Stimulated activated naive CD8-positive, alpha-beta T cell treated with anti-CD3 and anti-CD28 coated beads, Interleukin-15, Interleukin-2, amounts not matched to agents 100 U/mL and 50 U/mL, for 24 hours (primary cell): ENCODE measurements at regions not wholly inside any gene's neighbourhood (a gene's known extent, or its start where the extent isn't known, plus 50 kb on each side); places are given as distances from the start of the nearest gene placed in this dataset.

Experiments used
- ATAC-seq: fragments of 150-1000 bp; cut with Tn5 transposase; one replicate; pipeline ENCODE4 v1.10.0; 2021
- DNase-seq: peaks from one replicate; pipeline ENCODE4 v3.0.0; 2021

- DNase-seq (no peak), ATAC-seq (no peak)
Measured at GRCh38 chr6:156511570-156511969, 265.6 kb upstream of the ARID1B start.

DNA sequence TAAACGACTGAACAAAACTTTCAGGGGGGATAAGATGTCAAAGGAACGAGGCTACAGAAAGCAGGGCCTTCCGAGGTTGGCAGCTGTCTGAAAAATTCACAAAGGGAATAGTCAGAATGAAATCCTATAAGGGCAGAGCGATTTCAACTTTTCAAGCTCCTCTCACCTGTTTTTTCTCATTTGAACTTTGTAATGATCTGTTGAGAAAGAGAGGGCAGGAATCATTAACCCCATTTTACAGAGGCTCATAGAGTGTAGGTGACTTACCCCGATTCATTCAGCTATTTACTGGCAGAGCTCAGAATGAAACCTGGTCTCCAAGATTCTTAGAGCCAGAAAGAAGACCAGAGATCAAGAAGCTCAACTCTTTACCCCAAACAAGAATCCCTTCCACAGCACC is 266.1 kb upstream of the ARID1B start:
- DNase-seq, result no peak
- no peak for ATAC-seq

- DNase-seq (no peak), ATAC-seq (no peak)
Measured at GRCh38 chr6:156510242-156510641, 266.9 kb upstream of the ARID1B start.

- no peak for ATAC-seq
- no peak for DNase-seq
Measured at GRCh38 chr6:156509496-156509895, 267.7 kb upstream of the ARID1B start.

DNA sequence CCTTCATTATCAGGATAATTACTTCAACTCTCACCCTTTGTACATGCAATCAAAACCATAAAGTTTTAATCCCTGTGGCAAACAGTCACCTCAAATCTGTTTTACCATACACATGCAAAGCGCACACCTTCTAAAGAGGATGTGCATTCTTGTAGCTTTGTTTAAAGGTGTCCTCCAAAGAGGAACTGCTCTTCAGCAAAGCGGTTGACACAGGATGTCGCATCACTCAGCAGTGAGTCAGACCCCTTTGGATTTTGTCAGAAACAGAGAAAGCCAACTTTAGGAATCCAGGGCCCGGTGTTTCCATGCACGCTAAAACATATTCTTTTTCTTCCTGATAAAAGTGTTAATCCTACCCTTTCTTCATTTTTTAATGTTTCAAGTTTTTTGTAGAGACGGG is 268.3 kb upstream of the ARID1B start:
- no peak for ATAC-seq
- no peak for DNase-seq

GRCh38 chr6:156508126-156508525 is 269.1 kb upstream of the ARID1B start:
- ATAC-seq, result no peak
- DNase-seq, result no peak

- DNase-seq (no peak), ATAC-seq (no peak)
Measured at GRCh38 chr6:156507656-156508055, 269.5 kb upstream of the ARID1B start.

DNA sequence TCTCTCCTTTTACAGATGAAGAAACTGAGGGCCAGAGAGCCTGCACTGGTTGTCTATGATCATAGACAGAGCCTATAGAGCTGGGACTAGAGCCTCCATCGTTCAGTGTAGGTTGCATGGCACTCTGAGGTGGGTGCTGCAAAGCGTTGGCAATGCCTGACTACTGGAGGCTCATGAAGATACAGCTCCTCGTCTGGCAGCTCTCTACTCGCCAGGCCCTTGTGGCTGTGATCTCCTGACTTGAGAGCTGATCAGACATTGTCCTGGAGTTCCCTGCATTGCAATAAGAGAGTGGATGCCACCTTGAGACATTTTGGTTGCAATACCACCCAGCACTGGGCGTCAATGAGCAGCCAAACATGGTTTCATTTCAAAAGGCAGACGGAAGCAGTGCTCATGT is 270.1 kb upstream of the ARID1B start:
- no peak for DNase-seq
- ATAC-seq, result no peak

DNA sequence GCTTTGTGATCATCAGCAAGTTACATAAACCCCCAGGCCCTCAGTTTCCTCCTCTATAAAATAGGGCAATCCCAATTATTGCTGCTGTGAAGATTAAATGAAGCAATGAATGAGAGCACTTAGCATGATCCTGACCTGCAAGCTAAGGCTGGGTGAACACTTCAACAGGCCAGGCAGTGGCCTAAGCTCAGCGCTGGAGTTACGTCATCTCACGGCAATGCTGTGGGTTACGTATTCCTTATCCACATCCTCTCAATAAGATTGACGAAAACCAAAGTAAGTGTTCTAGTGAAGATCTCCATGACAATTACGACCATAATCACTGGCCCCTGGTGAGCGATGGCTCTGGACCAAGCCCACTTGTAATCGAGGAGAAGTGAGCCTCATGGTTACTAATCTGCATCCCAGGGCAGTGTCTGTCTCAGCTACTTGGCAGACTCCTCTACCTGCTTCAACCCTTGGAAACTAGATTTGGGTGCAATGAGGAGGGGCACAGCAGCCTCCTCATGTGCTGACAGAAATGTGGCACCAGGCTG is 274.1 kb upstream of the ARID1B start:
- DNase-seq (no peak), ATAC-seq (no peak)

DNA sequence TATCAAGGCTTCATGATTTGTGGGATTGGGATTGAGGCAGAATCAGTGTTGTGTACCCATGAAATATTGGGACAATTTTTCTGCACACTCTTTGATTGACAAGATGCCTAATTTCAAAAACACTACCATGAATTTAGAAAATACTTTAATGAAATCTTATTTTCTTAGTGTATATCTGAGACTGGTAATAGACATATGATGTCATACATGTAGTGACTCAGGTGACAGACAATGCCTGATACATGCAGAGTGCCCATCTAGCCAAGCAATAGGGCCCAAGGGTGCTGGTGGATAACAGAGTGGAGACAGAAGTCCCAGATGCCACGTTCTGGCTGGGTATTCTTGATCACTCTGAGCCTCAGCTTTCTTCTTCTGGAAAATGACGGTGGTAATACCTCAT is 279.6 kb upstream of the ARID1B start:
- no peak for DNase-seq
- no peak for ATAC-seq

GRCh38 chr6:156487877-156488276 is 289.3 kb upstream of the ARID1B start:
- no peak for ATAC-seq
- no peak for DNase-seq

DNA sequence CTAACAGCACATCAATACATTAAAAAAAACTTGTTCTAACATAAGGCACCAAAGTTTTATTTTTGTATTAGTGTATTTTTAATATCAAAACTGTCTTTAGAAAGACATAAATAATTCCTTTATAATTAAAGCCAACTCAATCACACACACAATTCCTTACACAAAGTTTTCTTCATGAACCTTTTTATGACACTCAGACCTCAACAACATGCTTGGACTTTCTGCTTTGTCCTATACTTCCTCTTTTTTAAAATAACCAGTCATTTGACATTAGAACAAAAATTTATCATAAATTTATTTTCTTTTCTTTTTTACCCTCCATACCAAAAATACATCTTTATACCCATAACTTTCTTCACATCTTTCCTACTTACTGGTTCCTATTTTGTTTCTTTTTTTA is 292.0 kb upstream of the ARID1B start:
- ATAC-seq, result no peak
- no peak for DNase-seq

DNA sequence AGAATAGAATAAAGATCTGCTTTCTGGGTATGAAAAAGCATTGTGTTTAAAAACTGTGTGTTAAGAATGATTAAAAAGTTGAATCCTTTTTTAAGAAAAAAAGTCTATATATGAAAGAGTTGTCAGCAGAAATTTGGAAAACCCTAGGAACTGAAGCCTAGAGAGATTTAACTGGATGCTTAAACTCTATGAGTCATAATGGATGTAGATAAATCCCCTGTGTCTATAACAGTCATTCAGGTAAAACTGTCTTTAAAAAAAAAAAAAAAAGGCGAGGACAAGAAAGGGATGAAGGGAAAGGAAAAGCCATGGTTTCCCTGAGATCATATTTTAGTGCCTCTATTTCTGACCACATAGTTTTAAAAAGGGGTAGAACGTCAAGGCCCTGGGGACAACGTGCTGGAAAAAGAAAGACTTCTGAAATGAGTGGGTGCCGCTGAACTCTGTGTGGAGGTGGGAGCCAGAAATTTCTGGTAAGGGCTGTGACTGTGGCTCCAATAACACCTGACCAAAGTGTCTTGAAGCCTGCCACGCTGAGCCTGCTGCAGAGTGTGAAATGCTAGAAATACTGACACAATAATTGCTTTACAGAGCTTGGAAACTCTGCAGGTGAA is 302.6 kb upstream of the ARID1B start:
- DNase-seq (no peak), ATAC-seq (no peak)

- no peak for ATAC-seq
Measured at GRCh38 chr6:156471000-156471399, 306.2 kb upstream of the ARID1B start.

GRCh38 chr6:156464100-156464878 is 312.9 kb upstream of the ARID1B start:
- ATAC-seq (no peak), DNase-seq (no peak)

More at GRCh38 chr6:156471000-156471399, 306.2 kb upstream of the ARID1B start:
- no peak for DNase-seq

GRCh38 chr6:156461647-156462046 is 315.5 kb upstream of the ARID1B start:
- DNase-seq (no peak), ATAC-seq (no peak)

- DNase-seq, result no peak
- no peak for ATAC-seq
Measured at GRCh38 chr6:156457601-156458000, 319.6 kb upstream of the ARID1B start.

- DNase-seq, result no peak
- ATAC-seq, result no peak
Measured at GRCh38 chr6:156455847-156456246, 321.3 kb upstream of the ARID1B start.

DNA sequence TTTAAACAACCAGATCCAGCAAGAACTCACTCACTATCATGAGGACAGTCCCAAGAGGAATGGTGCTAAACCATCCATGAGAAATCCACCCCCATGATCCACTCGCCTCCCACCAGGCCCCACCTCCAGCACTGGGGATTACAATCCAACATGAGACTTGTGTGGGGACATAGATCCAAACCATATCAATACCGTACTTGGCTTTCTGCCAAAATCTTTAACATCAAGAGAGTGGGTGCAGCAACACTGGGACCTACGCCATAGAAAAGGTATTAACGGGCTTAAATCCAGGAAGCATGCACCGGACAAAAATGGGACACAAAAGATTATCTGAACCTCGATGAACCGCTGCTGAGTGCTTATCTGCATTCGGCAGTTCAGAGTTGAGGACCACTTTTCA is 322.3 kb upstream of the ARID1B start:
- DNase-seq (no peak), ATAC-seq (no peak)

DNA sequence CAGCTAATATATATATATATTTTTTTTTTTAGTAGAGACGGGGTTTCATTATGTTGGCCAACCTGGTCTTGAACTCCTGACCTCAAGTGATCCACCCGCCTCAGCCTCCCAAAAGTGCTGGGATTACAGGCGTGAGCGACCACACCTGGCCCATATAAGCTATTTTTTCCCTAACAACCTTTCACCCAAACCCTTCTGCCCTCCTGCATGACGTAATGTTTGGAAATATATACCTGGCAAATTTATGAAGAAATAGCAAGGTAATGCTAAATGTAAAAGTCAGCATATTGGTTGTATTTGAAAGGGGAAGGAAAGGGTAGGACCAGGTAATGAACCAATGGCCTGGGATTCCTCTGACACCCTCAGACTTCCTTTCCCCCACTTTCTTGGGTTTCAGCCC is 325.5 kb upstream of the ARID1B start:
- ATAC-seq (no peak), DNase-seq (no peak)

- ATAC-seq, result no peak
- no peak for DNase-seq
Measured at GRCh38 chr6:156451088-156451487, 326.1 kb upstream of the ARID1B start.

GRCh38 chr6:156450421-156450820 is 326.8 kb upstream of the ARID1B start:
- no peak for DNase-seq
- ATAC-seq, result no peak

DNA sequence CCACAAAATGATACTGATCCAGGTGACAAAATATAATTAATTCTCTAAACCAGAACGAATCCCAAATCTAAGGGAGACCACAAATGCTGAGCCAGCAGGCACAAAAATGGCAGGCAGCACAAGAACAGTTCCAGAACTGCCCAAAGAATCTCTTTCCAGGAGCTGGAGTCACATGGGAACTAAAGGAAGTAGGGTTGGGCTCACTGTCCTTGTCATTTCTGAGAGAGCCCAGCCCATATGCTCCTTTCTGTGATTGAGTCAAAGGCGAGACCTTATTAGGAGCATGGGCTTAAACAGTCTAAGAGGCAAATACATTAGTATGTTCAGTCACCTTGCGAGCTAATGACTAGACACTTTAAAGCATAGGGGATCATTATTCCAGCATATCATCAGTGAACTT is 327.6 kb upstream of the ARID1B start:
- DNase-seq, result no peak
- no peak for ATAC-seq

- DNase-seq, result no peak
- ATAC-seq, result no peak
Measured at GRCh38 chr6:156449128-156449527, 328.1 kb upstream of the ARID1B start.
